ENCODE measurements at regions not wholly inside any gene's neighbourhood (a gene's known extent, or its start where the extent isn't known, plus 50 kb on each side); places are given as distances from the start of the nearest gene placed in this dataset.

DNA sequence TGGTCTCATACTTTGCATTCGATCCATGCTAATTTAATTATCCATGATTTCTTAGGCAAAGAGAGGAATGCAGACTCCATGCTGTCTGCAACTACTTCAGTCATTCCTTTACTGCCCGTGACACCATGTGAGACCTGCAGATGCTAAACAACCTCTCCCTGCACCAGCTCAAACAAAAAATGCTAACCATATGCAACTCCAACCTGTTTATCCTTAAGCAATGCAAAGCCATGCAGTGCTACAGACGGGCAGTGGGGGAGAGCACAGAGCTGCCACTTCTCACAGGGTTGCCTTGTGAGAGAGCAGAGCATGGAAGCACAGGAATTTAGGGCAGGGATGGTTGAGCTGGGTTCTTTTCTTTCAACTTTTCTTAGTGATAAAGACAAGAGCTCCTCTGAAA lies 74.9 kb upstream of the KLHL14 start:
- no peak overlapping the region for H3K27ac ChIP-seq (ENCODE audit: low read depth, low read length)
- Mint-ChIP-seq H3K9me3 (peaks cover 1 to 27% (median 8%) of the 10 kb centered on the region in 11 donors), H3K27ac (no peak overlapping the region), H3K4me3 (no peak overlapping the region), H3K27me3 (peaks cover 0 to 10% (median 0%) of the 10 kb centered on the region in 5 donors), H3K4me1 (no peaks in the 10 kb centered on the region), H3K36me3 (no peaks in the 10 kb centered on the region)
- ChIA-PET CTCF (no interaction called here), POLR2A (no interaction called here)
- ATAC-seq (no peak), DNase-seq (no peak)
- no peaks in the 10 kb centered on the region for H3K9me3 ChIP-seq (ENCODE audit: control insufficient read depth in 2 of 3, low read length in 3 of 3)
- no peaks in the 10 kb centered on the region for H3K36me3 ChIP-seq (ENCODE audit: control insufficient read depth in 2 of 3, insufficient read depth in 3 of 3, low read length in 3 of 3)
- intact Hi-C loops (cut with micrococcal nuclease), result no loop called here
- no peaks in the 10 kb centered on the region for H3K27me3 ChIP-seq (ENCODE audit: control insufficient read depth in 2 of 2, insufficient read depth in 2 of 2, low read length in 2 of 2)
- H3K4me3 ChIP-seq (ENCODE audit: low read length), result no peak overlapping the region
- no peaks in the 10 kb centered on the region for H3K4me1 ChIP-seq (ENCODE audit: control insufficient read depth in 2 of 2, insufficient read depth in 2 of 2, low read length in 2 of 2)

DNA sequence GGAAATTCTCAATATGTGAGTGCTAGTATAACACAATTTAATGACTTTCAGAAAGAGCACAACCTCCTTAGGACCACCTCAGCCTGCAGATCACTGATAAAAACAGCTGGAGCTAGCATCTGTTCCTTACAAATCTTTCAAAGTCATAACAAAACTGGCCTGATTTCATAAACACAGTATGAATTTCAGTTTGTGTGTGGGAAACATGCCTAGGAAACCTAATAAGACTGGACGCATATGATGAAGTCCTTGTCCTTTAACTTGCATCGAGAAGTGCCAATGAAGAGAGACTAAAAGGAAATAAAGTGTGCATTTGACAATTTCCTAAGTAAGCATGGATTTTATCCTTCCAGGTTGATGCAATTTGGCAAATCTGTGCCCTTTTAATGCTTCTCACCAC lies 74.1 kb upstream of the KLHL14 start:
- no peak for ATAC-seq
- Histone ChIP-seq H3K27ac (ENCODE audit: low read depth, low read length) (no peak overlapping the region), H3K27me3 (ENCODE audit: control insufficient read depth in 2 of 2, insufficient read depth in 2 of 2, low read length in 2 of 2) (no peaks in the 10 kb centered on the region), H3K4me3 (ENCODE audit: low read length) (no peak overlapping the region), H3K36me3 (ENCODE audit: control insufficient read depth in 2 of 3, insufficient read depth in 3 of 3, low read length in 3 of 3) (no peaks in the 10 kb centered on the region), H3K4me1 (ENCODE audit: control insufficient read depth in 2 of 2, insufficient read depth in 2 of 2, low read length in 2 of 2) (no peaks in the 10 kb centered on the region), H3K9me3 (ENCODE audit: control insufficient read depth in 2 of 3, low read length in 3 of 3) (no peaks in the 10 kb centered on the region)
- no peak overlapping the region for H3K27ac Mint-ChIP-seq
- H3K4me3 Mint-ChIP-seq, result no peak overlapping the region
- intact Hi-C loops (cut with micrococcal nuclease), result no loop called here
- CTCF ChIA-PET, result no interaction called here
- H3K27me3 Mint-ChIP-seq, result peaks cover 0 to 10% (median 0%) of the 10 kb centered on the region in 5 donors
- no peaks in the 10 kb centered on the region for H3K4me1 Mint-ChIP-seq
- no peak for DNase-seq
- POLR2A ChIA-PET, result no interaction called here
- H3K9me3 Mint-ChIP-seq, result peaks cover 1 to 30% (median 8%) of the 10 kb centered on the region in 11 donors
- no peaks in the 10 kb centered on the region for H3K36me3 Mint-ChIP-seq

DNA sequence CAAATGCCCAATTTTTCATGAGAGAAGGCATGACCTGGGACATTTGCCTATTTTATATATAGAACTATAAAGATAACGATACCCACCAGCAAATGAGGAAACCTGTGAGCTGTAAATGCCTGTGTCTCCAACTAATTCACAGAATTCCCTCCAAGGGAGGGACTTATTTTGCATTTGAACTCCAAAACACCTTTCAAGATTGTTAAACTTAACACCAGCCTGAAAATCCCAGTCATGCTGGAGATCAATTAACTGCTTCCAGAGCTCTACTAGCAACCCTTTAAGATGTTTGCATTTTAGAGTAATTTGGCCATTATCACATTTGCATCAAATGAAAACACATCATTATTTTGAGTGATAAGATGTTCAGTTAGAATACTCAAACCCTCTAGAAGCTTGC lies 68.1 kb upstream of the KLHL14 start:
- Histone ChIP-seq H3K4me1 (ENCODE audit: control insufficient read depth in 2 of 2, insufficient read depth in 2 of 2, low read length in 2 of 2) (no peaks in the 10 kb centered on the region), H3K9me3 (ENCODE audit: control insufficient read depth in 2 of 3, low read length in 3 of 3) (no peaks in the 10 kb centered on the region), H3K27me3 (ENCODE audit: control insufficient read depth in 2 of 2, insufficient read depth in 2 of 2, low read length in 2 of 2) (no peaks in the 10 kb centered on the region), H3K27ac (ENCODE audit: low read depth, low read length) (no peak overlapping the region), H3K36me3 (ENCODE audit: control insufficient read depth in 2 of 3, insufficient read depth in 3 of 3, low read length in 3 of 3) (no peaks in the 10 kb centered on the region), H3K4me3 (ENCODE audit: low read length) (no peak overlapping the region)
- ATAC-seq (no peak), DNase-seq (no peak)
- H3K4me1 Mint-ChIP-seq, result no peaks in the 10 kb centered on the region
- intact Hi-C loops (cut with micrococcal nuclease), result no loop called here
- H3K36me3 Mint-ChIP-seq, result no peaks in the 10 kb centered on the region
- H3K4me3 Mint-ChIP-seq, result no peak overlapping the region
- peaks cover 0 to 14% (median 2%) of the 10 kb centered on the region in 11 donors for H3K9me3 Mint-ChIP-seq
- peaks cover 0 to 4% (median 0%) of the 10 kb centered on the region in 5 donors for H3K27me3 Mint-ChIP-seq
- H3K27ac Mint-ChIP-seq, result no peak overlapping the region
- ChIA-PET POLR2A (no interaction called here), CTCF (no interaction called here)

DNA sequence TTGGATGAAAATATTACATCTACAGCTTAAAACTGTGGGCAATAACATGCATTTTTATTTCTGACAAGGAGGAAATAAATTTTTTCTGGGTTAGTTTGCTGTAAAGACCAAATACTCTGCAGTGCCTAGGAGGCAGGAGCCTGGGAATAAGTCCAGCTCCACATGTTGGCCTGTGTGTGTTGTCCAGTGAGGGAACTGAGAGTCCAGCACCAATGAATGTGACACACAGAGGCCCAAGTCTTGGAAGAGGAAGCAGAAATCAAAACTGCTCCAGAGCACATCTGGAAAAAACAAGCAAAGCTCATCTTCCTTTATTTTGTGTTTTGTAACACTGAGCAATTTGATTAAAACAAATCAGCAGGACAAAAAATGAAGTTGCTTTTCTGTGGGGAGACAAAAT lies 63.1 kb upstream of the KLHL14 start:
- intact Hi-C loops (cut with micrococcal nuclease), result no loop called here
- Histone ChIP-seq H3K9me3 (ENCODE audit: control insufficient read depth in 2 of 3, low read length in 3 of 3) (no peaks in the 10 kb centered on the region), H3K4me1 (ENCODE audit: control insufficient read depth in 2 of 2, insufficient read depth in 2 of 2, low read length in 2 of 2) (no peaks in the 10 kb centered on the region), H3K27ac (ENCODE audit: low read depth, low read length) (no peak overlapping the region), H3K36me3 (ENCODE audit: control insufficient read depth in 2 of 3, insufficient read depth in 3 of 3, low read length in 3 of 3) (no peaks in the 10 kb centered on the region), H3K4me3 (ENCODE audit: low read length) (no peak overlapping the region), H3K27me3 (ENCODE audit: control insufficient read depth in 2 of 2, insufficient read depth in 2 of 2, low read length in 2 of 2) (no peaks in the 10 kb centered on the region)
- ATAC-seq, result no peak
- Mint-ChIP-seq H3K36me3 (peaks cover 0 to 3% (median 0%) of the 10 kb centered on the region in 5 donors), H3K27me3 (peaks cover 0 to 4% (median 0%) of the 10 kb centered on the region in 5 donors), H3K9me3 (peaks cover 0 to 11% (median 2%) of the 10 kb centered on the region in 11 donors), H3K27ac (no peak overlapping the region), H3K4me1 (no peaks in the 10 kb centered on the region), H3K4me3 (no peak overlapping the region)
- CTCF ChIA-PET, result no interaction called here
- POLR2A ChIA-PET, result no interaction called here
- no peak for DNase-seq

DNA sequence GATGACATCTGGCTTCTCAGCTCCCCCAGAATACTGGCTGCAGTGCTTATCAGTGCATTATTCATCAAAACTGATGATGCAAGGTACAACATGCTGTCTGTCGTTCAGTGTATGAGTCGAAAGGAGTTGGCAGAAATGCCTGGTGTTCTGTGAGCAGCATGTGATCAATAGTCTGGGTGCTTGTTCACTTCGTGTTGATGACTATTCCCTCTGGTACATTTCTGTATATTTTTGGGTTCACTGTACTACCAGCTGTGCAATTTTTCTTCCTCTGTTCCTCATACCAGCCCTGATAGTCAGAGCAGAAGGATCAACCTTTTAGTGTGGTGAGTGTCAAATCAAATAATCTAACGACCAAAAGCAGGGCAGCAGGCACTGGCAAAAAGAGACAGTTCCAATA lies 59.0 kb upstream of the KLHL14 start:
- intact Hi-C loops (cut with micrococcal nuclease), result no loop called here
- CTCF ChIA-PET, result no interaction called here
- Histone ChIP-seq H3K4me3 (ENCODE audit: low read length) (no peak overlapping the region), H3K27me3 (ENCODE audit: control insufficient read depth in 2 of 2, insufficient read depth in 2 of 2, low read length in 2 of 2) (no peaks in the 10 kb centered on the region), H3K27ac (ENCODE audit: low read depth, low read length) (no peak overlapping the region), H3K9me3 (ENCODE audit: control insufficient read depth in 2 of 3, low read length in 3 of 3) (no peaks in the 10 kb centered on the region), H3K36me3 (ENCODE audit: control insufficient read depth in 2 of 3, insufficient read depth in 3 of 3, low read length in 3 of 3) (no peaks in the 10 kb centered on the region), H3K4me1 (ENCODE audit: control insufficient read depth in 2 of 2, insufficient read depth in 2 of 2, low read length in 2 of 2) (no peaks in the 10 kb centered on the region)
- Mint-ChIP-seq H3K4me3 (no peak overlapping the region), H3K27me3 (peaks cover 0 to 4% (median 0%) of the 10 kb centered on the region in 5 donors), H3K27ac (no peak overlapping the region), H3K9me3 (peaks cover 0 to 11% (median 4%) of the 10 kb centered on the region in 11 donors), H3K4me1 (no peaks in the 10 kb centered on the region), H3K36me3 (peaks cover 0 to 3% (median 0%) of the 10 kb centered on the region in 5 donors)
- ATAC-seq (no peak), DNase-seq (no peak)
- POLR2A ChIA-PET, result no interaction called here

DNA sequence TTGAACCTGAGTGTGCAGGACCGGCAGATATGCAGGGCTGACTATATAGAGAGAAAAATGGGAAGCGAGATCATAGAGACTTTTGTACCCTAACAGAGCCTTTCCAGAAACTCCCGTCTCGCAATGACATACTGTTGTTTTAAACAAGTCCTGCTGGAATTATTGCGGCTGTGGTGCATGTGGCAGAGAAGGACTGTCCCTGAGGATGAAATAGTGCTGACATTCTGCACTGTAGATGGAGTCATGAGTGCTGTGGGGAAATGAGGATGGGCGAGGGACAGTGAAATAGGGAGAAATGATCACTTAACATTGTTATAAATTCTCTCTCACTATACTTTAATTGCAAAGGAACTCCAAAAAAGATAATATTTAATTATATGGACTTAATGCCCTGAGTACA lies 50.4 kb upstream of the KLHL14 start:
- no peak overlapping the region for H3K27ac ChIP-seq (ENCODE audit: low read depth, low read length)
- Mint-ChIP-seq H3K9me3 (peaks cover 0 to 5% (median 0%) of the 10 kb centered on the region in 11 donors), H3K27me3 (no peaks in the 10 kb centered on the region), H3K27ac (no peak overlapping the region), H3K4me1 (no peaks in the 10 kb centered on the region), H3K36me3 (no peaks in the 10 kb centered on the region), H3K4me3 (no peak overlapping the region)
- ChIA-PET CTCF (no interaction called here), POLR2A (no interaction called here)
- intact Hi-C loops (cut with micrococcal nuclease), result no loop called here
- ATAC-seq, result no peak
- no peaks in the 10 kb centered on the region for H3K36me3 ChIP-seq (ENCODE audit: control insufficient read depth in 2 of 3, insufficient read depth in 3 of 3, low read length in 3 of 3)
- no peak for DNase-seq
- H3K4me3 ChIP-seq (ENCODE audit: low read length), result no peak overlapping the region
- H3K9me3 ChIP-seq (ENCODE audit: control insufficient read depth in 2 of 3, low read length in 3 of 3), result no peaks in the 10 kb centered on the region
- H3K4me1 ChIP-seq (ENCODE audit: control insufficient read depth in 2 of 2, insufficient read depth in 2 of 2, low read length in 2 of 2), result no peaks in the 10 kb centered on the region
- H3K27me3 ChIP-seq (ENCODE audit: control insufficient read depth in 2 of 2, insufficient read depth in 2 of 2, low read length in 2 of 2), result no peaks in the 10 kb centered on the region
